ENCODE measurements at regions not wholly inside any gene's neighbourhood (a gene's known extent, or its start where the extent isn't known, plus 50 kb on each side); places are given as distances from the start of the nearest gene placed in this dataset.

DNA sequence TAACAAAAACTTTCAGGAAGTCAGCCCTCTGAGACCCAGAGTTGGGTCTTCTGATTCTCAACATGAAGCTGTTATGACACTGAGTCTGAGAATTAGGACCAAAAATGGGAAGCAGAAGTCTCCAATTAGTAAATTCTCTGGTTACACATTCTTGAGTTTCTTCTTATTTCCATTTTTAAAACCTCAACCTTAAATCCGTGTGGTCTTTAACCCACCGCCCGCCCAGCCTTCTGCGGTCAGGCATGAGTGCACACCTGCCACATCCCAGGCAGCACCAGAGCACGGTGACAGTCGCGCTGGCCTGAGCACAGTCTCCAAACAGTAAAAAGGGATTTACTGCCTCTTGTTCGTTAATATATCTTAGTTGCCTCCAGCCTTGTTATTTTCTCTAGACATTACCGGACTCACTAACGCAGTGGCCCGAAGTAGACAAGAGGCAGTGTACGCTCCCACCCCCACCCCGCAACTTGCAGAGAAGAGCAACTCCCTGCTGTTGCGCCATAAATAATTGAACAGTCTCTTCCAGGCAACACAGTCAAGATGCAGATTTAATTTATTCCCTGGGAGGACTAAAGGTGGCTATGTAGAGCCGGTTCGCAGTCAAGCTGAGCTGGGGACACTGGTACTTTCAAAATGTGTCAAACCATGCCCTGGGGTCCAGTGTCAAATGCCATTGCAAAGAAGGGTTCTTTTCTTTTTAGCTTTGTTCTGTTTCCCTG lies 147.0 kb upstream of the CELF2 start:
- DNase-seq: no peak

DNA sequence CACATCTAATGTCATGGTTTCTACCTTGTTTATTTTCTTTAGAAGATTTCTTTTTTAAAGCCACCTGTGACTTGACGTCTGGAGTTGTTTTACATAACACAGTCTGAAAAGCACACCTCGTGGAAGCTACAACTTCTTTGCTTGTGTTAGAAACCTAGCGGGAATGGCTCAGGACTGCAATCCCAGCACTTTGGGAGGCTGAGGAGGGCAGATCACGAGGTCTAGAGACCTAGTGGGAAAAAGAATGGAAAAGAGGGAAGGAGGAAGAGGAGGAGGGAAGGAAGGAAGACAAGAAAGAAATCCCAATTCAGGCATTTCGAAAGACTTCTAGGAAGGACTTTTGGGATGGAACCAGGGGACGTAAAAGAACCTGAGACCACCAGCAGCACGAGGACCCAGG lies 146.3 kb upstream of the CELF2 start:
- no peak for DNase-seq

DNA sequence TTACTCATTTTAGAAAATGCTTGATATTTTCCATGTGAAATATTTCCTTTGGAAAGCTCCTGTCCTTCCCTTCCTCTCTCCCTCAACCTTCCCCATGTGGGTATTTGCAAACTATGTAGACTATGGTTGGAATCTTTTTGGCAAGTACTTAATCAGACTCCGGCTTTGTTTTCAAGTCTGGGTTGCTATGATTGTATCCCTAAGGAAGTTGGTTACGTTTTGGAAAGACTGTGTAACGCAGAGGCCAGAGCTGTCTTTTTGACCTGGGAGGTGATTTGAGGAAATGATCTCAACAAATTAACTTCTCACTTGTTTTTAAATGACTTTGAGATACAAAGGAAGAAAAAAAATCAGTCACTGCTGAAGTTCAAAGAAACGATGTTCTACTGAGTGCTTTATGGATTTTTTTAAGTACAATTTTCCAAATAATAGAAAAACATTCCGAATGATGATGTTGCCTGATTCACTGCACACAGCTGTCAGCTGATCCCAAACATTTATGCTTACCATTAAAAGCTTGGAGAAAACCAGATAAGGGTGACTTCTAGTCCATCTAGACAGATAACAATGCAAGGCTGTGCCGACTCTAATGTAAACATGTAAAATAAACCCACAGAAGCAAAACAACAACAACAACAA lies 145.5 kb upstream of the CELF2 start:
- no peak for DNase-seq

DNA sequence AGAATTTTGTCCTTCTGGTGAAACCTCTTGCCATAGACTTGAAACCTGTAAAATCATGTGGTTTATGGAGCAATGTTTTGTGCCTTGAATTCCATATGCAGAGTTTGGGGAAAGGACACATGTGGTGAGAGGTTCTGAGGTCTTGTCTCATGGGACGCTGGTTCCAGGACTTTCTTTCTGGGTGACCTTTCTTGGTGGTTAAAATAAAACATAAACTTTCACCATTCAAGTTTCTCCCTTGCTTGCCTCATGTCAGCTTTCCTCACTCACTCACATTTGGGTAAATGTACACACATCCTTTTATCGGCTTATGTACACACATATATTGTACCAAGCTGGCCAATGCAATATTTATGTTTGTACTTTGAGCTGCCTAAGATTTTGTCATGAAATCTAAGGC lies 144.9 kb upstream of the CELF2 start:
- DNase-seq: no peak

DNA sequence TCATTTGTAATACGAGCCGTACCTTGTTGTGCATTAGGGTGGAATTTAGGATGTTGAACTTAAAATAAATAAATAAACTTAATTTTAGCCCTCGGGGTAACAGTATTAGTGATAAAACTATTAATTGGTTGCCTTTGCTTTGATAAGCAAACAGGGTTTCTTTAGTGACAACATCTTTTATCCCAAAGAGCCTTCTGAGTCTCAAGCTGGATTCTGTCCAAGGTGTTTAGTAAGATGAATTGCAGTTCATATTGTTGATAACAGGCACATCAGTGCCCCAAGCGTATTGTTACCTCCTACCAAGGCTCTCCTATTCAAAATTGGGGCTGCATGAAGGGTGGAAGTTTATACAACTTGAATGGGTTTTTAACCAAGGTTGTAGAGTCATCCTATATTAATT lies 144.4 kb upstream of the CELF2 start:
- DNase-seq: no peak

DNA sequence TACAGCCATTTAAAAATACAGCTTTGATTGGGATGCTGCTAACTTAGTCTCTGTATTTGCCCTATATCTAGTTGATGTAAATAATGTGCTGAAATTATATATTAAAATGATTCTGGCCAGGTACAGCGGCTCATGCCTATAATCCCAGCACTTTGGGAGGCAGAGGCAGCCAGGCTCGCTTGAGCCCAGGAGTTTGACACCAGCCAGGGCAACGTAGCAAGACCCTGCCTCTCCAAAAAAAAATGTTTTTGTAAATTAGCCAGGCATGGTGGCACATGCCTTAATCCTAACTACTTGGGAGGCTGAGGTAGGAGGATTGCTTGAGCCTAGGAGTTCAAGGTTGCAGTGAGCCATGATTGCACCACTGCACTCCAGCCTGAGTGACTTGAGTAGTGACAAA lies 143.8 kb upstream of the CELF2 start:
- no peak for DNase-seq

DNA sequence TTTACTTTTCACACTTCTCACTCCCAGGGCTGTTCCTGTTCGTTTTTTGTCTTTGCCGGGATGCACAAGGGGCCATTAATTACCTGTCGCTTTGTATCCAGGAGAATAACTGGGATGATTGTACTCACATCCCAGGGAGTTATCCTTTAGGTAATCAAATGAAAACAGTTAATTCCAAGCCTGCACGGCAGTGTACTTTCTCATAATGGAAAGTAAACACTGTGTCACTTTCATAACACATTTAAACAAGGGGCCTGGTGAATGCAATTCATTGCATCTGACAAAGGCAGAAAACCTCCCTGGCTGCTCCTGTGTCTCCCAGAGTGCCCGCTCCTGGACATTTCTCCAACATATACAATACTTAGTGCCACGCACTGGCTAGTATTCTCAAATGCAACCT lies 138.7 kb upstream of the CELF2 start:
- no peak for DNase-seq

DNA sequence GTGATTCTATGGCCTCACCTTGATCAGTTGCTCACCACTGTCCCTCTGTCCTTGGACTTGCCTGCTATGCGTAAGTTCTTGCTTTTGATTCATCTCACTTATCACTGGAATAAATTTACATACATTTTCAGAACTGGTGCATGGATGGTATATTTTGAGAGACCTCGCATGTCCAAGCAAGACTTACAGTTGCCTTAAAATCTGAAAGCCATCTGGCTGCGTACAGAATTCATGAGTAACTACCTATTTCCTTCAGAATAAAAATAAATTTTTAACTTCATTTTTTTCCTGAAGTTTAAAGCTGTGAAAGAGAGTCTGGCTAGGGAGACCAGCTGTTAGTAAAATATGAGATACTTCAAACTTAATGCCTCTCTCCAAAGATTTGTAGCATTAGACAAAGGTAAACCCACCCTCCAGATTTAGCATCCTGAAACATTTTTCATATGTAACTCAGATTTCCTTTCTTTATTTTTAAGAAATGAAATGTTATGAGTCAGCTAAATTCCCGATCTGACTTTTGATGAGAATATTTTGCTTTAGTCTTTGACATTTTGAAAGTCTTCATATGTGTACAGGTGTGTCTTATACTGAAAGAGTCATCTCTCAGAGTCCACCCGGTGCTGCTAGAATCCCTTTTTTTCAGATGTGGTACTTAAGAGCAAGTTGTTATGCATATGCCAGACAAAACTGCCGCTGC lies 136.4 kb upstream of the CELF2 start:
- no peak for DNase-seq

DNA sequence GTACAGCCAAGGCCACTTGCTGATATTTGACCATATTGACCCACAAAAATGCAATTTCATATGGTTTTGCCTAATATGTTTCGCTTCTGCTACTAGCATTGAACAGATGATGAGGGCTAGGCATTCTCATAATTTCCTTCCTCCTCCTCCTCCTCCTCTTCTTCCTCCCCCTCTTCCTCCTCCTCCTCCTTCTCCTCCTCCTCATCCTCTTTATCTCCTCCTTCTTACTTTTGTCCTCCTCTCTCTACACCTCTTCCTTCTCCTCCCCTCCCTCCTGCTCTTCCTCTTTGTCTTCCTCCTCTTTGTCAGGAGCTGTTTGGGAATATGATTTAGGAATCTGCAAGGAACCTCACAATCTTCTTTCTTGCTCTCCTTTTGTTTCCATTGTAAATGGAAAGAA lies 133.9 kb upstream of the CELF2 start:
- DNase-seq: no peak

DNA sequence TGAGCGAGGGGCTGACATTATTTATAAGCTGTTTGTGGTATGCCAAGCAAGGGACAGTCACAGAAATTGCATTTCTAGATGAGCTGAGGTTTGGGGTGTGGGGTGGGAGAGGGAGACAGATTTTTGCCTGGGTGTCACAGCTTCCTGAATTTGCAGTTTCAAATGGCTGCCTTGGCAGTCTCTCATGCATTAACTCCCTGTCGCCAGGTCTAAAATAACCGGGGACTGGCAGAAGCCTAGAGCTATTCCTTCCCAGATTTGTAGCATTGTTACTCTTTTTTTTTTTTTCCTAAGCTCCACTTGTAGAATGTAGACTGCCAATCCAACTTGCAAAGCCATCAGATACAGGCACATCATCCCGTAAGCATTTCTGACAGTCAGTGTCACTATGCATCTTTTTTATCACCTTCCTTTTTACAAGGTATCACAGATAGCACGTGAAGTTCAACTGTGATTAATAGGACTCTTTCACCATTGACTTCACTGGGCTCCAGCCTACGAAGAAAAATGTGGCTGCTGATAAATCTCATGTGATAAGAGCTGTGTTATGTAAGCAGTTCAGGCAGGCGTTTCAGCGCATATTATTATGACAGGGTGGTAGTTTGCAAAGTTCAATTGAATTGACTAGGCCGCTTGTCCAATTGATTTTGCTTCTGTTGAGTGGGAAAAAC lies 130.7 kb upstream of the CELF2 start:
- DNase-seq: no peak

DNA sequence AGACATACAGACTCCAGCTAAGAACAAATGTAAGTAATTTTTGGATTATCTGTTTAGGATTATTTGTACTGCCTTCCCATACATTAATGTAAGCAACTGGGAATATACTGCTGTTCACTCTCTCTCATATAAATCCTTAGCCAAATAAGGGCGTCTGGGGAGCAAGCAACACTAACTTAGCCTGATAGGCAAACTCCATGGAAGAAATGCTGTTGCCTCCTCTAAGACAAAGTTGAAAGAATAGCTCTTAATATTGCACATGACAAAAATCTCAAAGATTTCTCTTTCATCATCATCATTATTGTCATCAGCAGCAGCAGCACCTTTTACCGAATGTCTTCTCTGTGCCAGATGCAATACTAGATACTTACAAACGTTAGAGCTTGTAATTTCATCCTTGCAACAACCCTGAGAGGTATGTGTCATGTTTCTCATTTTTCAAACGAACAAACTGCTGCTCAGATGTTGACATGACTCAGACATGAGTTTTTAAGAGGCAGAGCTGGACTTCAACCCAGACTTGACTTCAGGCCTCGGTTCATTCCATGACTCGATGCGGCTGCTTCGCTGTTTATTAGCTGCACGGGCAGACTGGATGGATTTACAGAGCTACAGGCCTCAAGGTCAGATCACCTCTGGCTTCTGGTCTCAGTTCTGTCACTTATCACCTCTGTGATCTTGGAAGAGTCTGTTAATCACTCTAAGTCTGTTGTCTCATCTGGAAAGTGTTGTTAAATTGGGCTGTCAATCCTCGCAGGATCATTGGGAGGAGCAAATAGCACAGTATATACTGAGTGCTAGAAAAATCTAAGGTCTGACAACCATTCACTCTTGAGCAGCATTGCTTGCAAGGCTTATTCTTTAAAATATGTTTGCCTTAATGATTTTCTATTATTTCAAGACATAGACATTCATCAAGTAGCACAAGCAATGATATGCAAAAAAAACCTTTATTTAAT lies 126.3 kb upstream of the CELF2 start:
- DNase-seq: no peak

DNA sequence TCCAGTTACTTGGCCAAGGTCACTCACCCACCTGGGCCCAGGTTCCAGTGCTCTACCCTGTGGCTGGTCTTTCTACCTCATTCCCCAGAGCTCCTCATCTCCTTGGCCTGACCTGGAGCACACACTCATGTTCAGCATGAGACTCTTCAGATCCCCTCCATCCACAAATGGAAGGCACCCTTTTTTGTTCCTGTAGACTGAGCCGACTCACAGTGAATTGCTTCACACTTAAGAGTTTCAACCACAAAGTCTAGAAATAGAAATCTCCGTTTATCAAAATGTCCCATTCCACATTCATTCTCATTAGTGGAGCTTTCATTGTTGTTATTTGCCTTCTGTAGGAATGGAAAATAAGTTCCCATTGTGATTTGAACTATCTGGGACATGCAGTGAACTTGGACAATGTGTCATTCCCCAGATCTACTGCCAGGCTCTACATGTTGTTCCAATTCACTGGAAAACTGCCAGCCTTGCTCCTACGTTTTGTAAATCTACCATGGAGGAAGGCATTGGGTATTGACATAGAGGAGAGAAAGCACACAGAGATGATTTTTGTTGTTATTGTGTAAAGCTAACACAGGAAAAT lies 125.3 kb upstream of the CELF2 start:
- DNase-seq: no peak

DNA sequence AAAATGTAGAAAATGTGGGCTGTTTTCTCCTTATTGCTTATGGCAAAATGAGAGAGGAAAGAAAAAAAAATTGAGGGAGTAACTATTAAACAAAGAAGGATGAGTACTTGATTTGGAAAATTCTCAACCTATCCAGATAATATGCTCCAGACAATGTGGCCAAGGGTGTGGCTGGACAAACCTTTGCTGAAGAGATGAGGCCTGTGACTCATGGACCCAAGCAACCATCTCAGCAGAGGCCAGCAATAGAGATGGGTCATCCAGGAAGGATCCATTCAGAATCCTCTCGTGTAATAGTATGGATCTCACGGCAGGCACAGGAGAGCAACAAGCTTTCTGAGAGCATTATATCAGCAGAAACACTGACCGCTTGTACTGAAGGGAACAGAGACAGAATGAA lies 120.3 kb upstream of the CELF2 start:
- DNase-seq: no peak

DNA sequence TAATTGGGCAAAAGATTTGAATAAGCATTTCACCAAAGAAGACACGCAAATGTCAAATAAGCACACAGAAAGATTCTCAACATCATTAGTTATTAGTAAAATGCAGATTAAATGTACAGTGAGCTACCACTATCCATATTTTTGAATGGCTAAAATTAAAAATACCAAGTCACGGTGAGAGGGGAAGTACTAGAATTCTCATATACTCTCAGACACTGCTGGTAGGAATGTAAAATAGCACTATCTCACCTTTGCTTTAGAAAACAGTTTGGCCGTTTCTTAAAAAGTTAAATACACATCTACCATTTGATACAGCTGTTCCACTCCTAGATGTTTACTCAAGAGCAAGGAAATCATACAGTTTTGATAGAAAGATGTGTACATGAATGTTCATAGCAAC lies 115.8 kb upstream of the CELF2 start:
- DNase-seq: no peak

DNA sequence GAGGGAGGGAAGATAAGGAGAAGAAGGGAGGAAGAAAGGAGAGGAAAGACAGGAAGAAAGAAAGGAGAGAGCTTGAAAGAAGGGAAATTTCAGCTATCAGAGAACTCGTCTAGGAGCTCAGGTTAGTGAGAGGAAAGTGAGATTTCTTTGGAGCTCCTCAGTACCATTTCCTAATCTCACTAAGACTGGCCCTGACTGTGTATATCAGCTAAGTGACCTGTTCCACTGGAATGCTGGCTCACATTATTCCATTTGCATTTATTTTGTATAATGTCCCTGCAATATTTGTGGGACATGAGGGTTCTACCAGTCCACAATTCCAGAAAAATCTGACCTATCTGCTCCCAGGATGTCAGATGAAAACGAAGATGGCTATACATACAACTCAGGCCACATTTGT lies 114.7 kb upstream of the CELF2 start:
- no peak for DNase-seq

DNA sequence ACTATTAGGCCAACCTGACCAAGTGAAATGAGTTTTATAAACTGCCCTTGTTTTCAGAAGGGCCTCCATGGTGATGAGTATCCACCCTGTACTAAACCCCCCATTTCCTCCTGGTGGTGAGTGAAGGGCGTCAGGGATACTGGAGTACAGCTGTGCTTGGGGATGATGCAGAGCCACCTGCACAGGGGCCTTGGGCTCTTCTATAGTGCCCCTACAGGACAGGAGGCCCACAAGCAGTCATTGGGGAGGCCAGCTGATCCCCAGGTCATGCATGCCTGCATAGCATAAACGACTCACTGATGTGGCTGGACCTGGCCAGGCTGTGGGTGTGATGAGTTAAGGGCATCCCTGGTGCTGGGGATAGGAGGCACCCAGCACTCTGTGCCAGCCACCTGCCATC lies 114.1 kb upstream of the CELF2 start:
- DNase-seq: no peak

DNA sequence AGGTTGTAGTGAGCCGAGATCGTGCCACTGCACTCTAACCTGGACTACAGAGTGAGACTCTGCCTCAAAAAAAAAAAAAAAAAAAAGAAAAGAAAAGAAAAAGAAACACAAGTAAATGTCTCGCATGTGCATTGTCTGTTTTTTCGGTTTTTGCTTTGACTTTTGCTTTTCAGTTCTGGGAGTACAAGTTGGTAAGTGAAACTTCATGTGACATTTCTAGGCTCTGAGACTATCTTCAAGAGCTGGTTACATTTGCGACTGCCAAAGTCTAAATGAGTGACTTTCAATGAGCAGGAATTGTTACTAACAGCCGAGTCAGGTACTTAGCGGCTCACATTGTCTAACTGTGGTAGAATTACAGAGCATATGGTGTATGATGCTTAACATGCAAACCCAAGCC lies 107.0 kb upstream of the CELF2 start:
- no peak for DNase-seq

DNA sequence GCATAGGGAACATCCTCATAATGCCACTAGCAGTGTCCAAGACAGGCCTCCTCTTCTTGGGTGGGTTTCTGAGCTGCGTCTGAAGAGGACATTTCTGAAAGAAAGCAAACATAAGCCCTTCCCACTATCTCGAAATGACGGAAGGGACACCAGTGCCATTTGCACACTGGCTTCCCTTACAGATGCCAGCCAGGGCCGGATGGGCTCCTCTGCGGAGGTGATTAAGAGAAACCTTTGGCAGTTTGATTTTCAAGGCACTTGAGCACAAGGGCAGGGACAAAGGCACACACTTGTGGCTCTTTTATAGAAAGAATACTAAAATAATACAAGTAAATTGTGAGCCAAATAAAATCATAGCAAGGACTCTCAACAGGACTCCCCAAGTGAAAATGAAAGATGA lies 106.6 kb upstream of the CELF2 start:
- DNase-seq: no peak

DNA sequence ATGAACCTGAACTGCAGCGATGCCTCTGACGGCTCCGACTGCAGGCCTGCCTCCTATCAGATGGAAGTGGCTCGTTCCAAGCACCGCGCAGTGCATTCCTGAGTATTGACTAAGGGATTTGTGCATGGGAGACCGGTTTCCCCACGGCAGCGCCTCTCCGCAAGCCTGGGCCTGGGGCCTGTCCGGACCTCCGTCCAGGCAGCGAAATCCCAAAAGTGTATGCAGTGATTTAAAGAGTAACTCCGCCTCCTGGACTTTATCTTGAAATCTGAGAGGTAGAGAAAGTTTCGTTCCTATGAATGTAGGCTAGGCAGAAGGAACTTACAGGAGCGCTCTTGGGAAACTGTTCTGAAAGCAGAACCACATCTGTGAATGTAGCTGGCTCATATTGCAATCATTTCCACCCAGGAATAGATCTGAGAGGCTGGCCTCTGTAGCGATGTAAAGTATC lies 106.2 kb upstream of the CELF2 start:
- no peak for DNase-seq

DNA sequence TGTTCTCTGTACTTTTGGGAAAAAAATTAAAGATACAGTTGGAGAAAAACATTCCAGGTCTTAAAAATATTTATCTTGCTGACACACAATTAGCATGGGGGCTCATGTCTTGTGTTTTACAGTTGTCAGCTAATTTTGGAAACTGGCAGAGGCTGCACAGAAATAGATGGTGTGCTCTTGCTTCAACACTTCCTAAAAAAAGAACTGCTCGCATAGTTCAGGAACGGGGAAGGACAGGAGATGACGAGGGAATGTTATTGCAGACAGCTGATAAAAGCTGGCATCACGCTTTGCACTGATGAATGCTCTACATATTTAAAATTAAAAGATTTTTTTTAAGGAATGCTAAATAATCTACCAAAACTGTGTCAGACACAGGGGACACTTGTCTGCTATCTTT lies 103.5 kb upstream of the CELF2 start:
- no peak for DNase-seq

DNA sequence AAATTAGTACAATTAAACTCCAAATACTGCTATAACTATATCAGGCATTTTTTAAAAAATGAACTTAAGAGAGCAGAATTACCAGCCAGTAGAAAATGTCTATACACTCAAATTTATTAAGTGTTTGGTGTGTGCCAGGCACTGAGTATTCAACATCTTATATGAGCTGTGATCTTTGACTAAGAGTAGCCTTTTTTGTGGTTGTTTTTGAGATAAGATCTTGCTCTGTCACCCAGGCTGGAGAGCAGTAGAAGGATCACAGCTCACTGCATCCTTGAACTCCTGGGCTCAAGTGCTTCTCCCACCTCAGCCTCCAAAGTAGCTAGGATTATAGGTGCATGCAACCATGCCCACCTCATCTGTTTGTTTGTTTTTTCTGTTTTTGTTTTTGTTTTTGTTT lies 102.5 kb upstream of the CELF2 start:
- no peak for DNase-seq

DNA sequence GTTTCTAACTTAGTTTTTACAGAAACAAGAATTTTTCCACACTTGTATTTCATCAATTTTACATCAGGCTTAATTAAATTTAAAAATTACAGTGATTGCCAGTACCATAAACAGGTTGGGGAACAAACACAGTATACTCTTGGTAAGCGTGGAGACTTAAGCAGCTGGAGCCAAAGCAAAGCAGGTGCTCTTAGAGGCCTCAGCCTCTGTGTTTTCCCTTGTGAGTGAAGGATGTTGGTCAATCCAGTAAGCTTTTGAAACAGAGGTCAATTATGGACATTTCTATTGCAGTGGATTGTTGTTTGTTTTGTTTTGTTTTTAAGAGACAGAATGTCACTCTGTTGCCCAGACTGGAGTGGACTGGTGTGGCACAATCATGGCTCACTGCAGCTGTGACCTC lies 100.6 kb upstream of the CELF2 start:
- no peak for DNase-seq

All from CD4-positive, alpha-beta T cell treated with Interleukin-17A for 4 hours (primary cell).